Glutamatergic neuron (in vitro differentiated cells): ENCODE measurements at regions not wholly inside any gene's neighbourhood (a gene's known extent, or its start where the extent isn't known, plus 50 kb on each side); places are given as distances from the start of the nearest gene placed in this dataset.

ENCODE experiments used
- DNase-seq: peaks from one replicate; pipeline ENCODE4 v3.0.0; 2022
- H3K27ac Mint-ChIP-seq: one replicate; pipeline ENCODE4 v1.8.0; 2020; ENCODE audit warnings: mild to moderate bottlenecking, mixed read lengths, inconsistent platforms; ENCODE audit not compliant: unreplicated experiment
- H3K27me3 Mint-ChIP-seq: one replicate; pipeline ENCODE4 v1.8.0; 2020; ENCODE audit warnings: mild to moderate bottlenecking, moderate library complexity, mixed read lengths, inconsistent platforms; ENCODE audit not compliant: unreplicated experiment
- H3K36me3 Mint-ChIP-seq: one replicate; pipeline ENCODE4 v1.8.0; 2020; ENCODE audit warnings: mild to moderate bottlenecking, mixed read lengths, inconsistent platforms; ENCODE audit not compliant: unreplicated experiment
- H3K4me1 Mint-ChIP-seq: one replicate; pipeline ENCODE4 v1.8.0; 2020; ENCODE audit warnings: mild to moderate bottlenecking, low read depth, mixed read lengths, inconsistent platforms; ENCODE audit not compliant: unreplicated experiment
- H3K4me3 Mint-ChIP-seq: one replicate; pipeline ENCODE4 v1.8.0; 2020; ENCODE audit warnings: mild to moderate bottlenecking, mixed read lengths, inconsistent platforms; ENCODE audit not compliant: unreplicated experiment
- H3K9me3 Mint-ChIP-seq: one replicate; pipeline ENCODE4 v1.8.0; 2020; ENCODE audit warnings: mild to moderate bottlenecking, moderate library complexity, mixed read lengths, inconsistent platforms; ENCODE audit not compliant: unreplicated experiment
- CTCF ChIP-seq: fragments of 200-600 bp; sonication (generic); IDR thresholded peaks from one replicate; pipeline ENCODE4 v1.5.0; 2021; ENCODE audit not compliant: partially characterized antibody, unreplicated experiment

GRCh38 chr10:123306290-123306689 lies 152.1 kb downstream of the BUB3 start:
- no peak overlapping the region for H3K4me3 Mint-ChIP-seq
- no peak for DNase-seq
- TF ChIP-seq CTCF = no peak
- peaks cover 2% of the 10 kb centered on the region for H3K4me1 Mint-ChIP-seq
- no peak overlapping the region for H3K27ac Mint-ChIP-seq
- no peaks in the 10 kb centered on the region for H3K27me3 Mint-ChIP-seq
- no peaks in the 10 kb centered on the region for H3K36me3 Mint-ChIP-seq
- no peaks in the 10 kb centered on the region for H3K9me3 Mint-ChIP-seq

DNA sequence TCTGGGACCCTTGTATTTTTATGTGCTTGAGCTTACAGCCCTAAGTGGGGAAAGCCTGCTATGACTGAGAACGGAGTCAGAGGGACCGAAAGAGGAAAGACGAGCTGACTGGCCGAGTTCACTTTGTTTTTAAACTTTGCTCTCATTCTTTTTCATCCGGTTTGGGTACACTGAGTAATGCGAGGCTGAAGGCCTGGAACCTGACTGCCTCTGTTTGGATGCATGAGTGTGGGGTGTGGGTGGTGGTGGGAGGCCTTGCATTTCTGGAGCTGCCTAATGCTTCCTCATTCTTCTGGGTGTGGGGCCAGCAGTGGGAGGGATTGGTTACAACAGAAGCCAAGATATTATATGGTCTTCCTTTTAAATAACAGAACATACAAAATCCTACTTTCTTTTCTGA lies 155.5 kb downstream of the BUB3 start:
- Mint-ChIP-seq H3K9me3 (no peaks in the 10 kb centered on the region), H3K4me3 (no peak overlapping the region), H3K27ac (no peak overlapping the region), H3K4me1 (peaks cover 2% of the 10 kb centered on the region), H3K27me3 (no peaks in the 10 kb centered on the region), H3K36me3 (no peaks in the 10 kb centered on the region)
- no peak for TF ChIP-seq CTCF
- DNase-seq = no peak

GRCh38 chr10:123316776-123317175 lies 162.6 kb downstream of the BUB3 start:
- no peak overlapping the region for H3K27ac Mint-ChIP-seq
- H3K4me1 Mint-ChIP-seq = no peaks in the 10 kb centered on the region
- peaks cover 3% of the 10 kb centered on the region for H3K27me3 Mint-ChIP-seq
- no peaks in the 10 kb centered on the region for H3K9me3 Mint-ChIP-seq
- H3K4me3 Mint-ChIP-seq = no peak overlapping the region
- no peak for TF ChIP-seq CTCF
- H3K36me3 Mint-ChIP-seq = no peaks in the 10 kb centered on the region
- DNase-seq = no peak

- Mint-ChIP-seq H3K4me3 (no peak overlapping the region), H3K9me3 (no peaks in the 10 kb centered on the region), H3K36me3 (no peaks in the 10 kb centered on the region), H3K27ac (no peak overlapping the region), H3K27me3 (peaks cover 5% of the 10 kb centered on the region), H3K4me1 (no peaks in the 10 kb centered on the region)
- no peak for TF ChIP-seq CTCF
- DNase-seq = no peak
Measured at GRCh38 chr10:123318516-123318915, 164.3 kb downstream of the BUB3 start.

- no peaks in the 10 kb centered on the region for H3K36me3 Mint-ChIP-seq
- H3K9me3 Mint-ChIP-seq = no peaks in the 10 kb centered on the region
- no peak for TF ChIP-seq CTCF
- no peak for DNase-seq
- no peak overlapping the region for H3K27ac Mint-ChIP-seq
- H3K4me3 Mint-ChIP-seq = no peak overlapping the region
- peaks cover 5% of the 10 kb centered on the region for H3K27me3 Mint-ChIP-seq
- H3K4me1 Mint-ChIP-seq = no peaks in the 10 kb centered on the region
Measured at GRCh38 chr10:123320091-123320490, 165.9 kb downstream of the BUB3 start.
